Ishikawa (cell line): ENCODE measurements at regions not wholly inside any gene's neighbourhood (a gene's known extent, or its start where the extent isn't known, plus 50 kb on each side); places are given as distances from the start of the nearest gene placed in this dataset.

Experiments
- CEBPB ChIP-seq: IDR thresholded peaks from 2 replicates; pipeline ENCODE4 v1.6.1; 2012
- CREB1 ChIP-seq: IDR thresholded peaks from 2 replicates; pipeline ENCODE4 v1.6.1; 2012; ENCODE audit warnings: low read depth
- EGR1 ChIP-seq: IDR thresholded peaks from 2 replicates; pipeline ENCODE4 v1.6.1; 2012
- EP300 ChIP-seq: IDR thresholded peaks from 2 replicates; pipeline ENCODE4 v1.6.1; 2012; ENCODE audit warnings: borderline replicate concordance
- FOXM1 ChIP-seq: IDR thresholded peaks from 2 replicates; pipeline ENCODE4 v1.6.1; 2012; ENCODE audit warnings: low read depth, borderline replicate concordance
- NFIC ChIP-seq: IDR thresholded peaks from 2 replicates; pipeline ENCODE4 v1.6.1; 2012
- RAD21 ChIP-seq: IDR thresholded peaks from 2 replicates; pipeline ENCODE4 v1.6.1; 2012; ENCODE audit warnings: low read depth
- TAF1 ChIP-seq: IDR thresholded peaks from 2 replicates; pipeline ENCODE4 v1.6.1; 2012; ENCODE audit warnings: low read depth, mild to moderate bottlenecking
- TCF12 ChIP-seq: IDR thresholded peaks from 2 replicates; pipeline ENCODE4 v1.6.1; 2012; ENCODE audit warnings: low read depth
- TEAD4 ChIP-seq: IDR thresholded peaks from 2 replicates; pipeline ENCODE4 v1.6.1; 2012
- YY1 ChIP-seq: IDR thresholded peaks from 2 replicates; pipeline ENCODE4 v1.6.1; 2012; ENCODE audit warnings: low read depth
- ZBTB7A ChIP-seq: IDR thresholded peaks from 2 replicates; pipeline ENCODE4 v1.6.1; 2012; ENCODE audit warnings: low read depth
- TF ChIP-seq, protein P1 (sequence below): IDR thresholded peaks from 2 replicates; pipeline ENCODE4 v1.6.1; 2012
- TF ChIP-seq, protein P2 (sequence below): IDR thresholded peaks from 2 replicates; pipeline ENCODE4 v1.6.1; 2012; ENCODE audit warnings: low read depth, mild to moderate bottlenecking
- TF ChIP-seq, protein P3 (sequence below): IDR thresholded peaks from 2 replicates; pipeline ENCODE4 v1.6.1; 2012

- TF ChIP-seq TEAD4 = no peak
- no peak for TF ChIP-seq EGR1
- TF ChIP-seq CEBPB = no peak
- TF ChIP-seq CREB1 = no peak
- TF ChIP-seq NFIC = no peak
- no peak for TF ChIP-seq YY1
- no peak for TF ChIP-seq EP300
- no peak for TF ChIP-seq TAF1
- no peak for TF ChIP-seq ZBTB7A
- no peak for TF ChIP-seq RAD21
- TF ChIP-seq, protein P1, sequence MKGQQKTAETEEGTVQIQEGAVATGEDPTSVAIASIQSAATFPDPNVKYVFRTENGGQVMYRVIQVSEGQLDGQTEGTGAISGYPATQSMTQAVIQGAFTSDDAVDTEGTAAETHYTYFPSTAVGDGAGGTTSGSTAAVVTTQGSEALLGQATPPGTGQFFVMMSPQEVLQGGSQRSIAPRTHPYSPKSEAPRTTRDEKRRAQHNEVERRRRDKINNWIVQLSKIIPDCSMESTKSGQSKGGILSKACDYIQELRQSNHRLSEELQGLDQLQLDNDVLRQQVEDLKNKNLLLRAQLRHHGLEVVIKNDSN = no peak
- TF ChIP-seq FOXM1 = no peak
Observed at GRCh38 chr14:58965601-58966000, 222.9 kb upstream of the DAAM1 start.

GRCh38 chr14:58966997-58967396, 221.5 kb upstream of the DAAM1 start:
- TF ChIP-seq RAD21 = no peak
- TF ChIP-seq, protein P2, sequence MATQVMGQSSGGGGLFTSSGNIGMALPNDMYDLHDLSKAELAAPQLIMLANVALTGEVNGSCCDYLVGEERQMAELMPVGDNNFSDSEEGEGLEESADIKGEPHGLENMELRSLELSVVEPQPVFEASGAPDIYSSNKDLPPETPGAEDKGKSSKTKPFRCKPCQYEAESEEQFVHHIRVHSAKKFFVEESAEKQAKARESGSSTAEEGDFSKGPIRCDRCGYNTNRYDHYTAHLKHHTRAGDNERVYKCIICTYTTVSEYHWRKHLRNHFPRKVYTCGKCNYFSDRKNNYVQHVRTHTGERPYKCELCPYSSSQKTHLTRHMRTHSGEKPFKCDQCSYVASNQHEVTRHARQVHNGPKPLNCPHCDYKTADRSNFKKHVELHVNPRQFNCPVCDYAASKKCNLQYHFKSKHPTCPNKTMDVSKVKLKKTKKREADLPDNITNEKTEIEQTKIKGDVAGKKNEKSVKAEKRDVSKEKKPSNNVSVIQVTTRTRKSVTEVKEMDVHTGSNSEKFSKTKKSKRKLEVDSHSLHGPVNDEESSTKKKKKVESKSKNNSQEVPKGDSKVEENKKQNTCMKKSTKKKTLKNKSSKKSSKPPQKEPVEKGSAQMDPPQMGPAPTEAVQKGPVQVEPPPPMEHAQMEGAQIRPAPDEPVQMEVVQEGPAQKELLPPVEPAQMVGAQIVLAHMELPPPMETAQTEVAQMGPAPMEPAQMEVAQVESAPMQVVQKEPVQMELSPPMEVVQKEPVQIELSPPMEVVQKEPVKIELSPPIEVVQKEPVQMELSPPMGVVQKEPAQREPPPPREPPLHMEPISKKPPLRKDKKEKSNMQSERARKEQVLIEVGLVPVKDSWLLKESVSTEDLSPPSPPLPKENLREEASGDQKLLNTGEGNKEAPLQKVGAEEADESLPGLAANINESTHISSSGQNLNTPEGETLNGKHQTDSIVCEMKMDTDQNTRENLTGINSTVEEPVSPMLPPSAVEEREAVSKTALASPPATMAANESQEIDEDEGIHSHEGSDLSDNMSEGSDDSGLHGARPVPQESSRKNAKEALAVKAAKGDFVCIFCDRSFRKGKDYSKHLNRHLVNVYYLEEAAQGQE = no peak
- TF ChIP-seq NFIC = no peak
- TF ChIP-seq FOXM1 = no peak
- TF ChIP-seq CREB1 = no peak

DNA sequence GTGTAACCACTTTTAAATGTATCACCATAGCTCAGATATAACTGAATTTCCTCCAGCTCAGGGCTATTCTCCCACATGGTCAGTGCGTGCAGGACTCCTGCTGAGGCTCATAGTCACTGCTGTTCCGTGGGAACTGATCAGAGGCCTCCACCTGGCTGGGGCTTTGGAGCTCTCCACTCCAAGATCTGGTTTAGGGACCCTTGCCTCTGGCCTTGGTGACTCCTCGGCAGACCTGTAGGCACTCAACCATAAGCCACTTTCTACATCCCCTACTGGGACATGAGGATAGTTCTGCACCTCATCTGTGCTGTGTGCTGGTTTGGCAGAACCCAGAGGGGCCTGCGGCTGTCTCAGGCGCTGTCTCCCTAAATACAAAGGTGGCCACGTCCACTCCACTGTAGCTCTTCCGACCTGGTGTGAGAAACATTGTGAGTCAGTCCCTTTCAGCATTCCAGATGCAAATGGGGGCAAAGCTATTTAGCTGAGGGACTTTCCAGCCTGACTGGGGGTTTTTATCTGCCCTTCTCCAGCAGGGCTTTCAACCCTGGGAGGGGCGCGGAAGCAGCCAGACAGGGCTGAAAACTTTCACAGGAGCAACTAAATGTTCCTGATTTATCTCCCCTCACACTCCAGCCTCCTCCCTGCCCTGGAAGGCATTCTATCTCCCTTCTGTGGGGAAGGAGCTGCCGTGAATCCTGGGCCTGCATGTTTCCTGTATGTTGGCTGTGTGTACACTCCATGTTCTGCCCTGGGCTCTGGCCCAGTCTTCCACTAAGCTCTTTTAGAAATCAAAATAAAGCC, 218.3 kb upstream of the DAAM1 start:
- no peak for TF ChIP-seq CREB1
- TF ChIP-seq TAF1 = no peak
- TF ChIP-seq ZBTB7A = no peak
- no peak for TF ChIP-seq TEAD4
- TF ChIP-seq RAD21 = no peak
- TF ChIP-seq, protein P3, sequence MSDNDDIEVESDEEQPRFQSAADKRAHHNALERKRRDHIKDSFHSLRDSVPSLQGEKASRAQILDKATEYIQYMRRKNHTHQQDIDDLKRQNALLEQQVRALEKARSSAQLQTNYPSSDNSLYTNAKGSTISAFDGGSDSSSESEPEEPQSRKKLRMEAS = no peak
- no peak for TF ChIP-seq YY1

- TF ChIP-seq CREB1 (no peak), ZBTB7A (no peak), NFIC (no peak), YY1 (no peak), EGR1 (no peak), TAF1 (no peak), TEAD4 (no peak), TCF12 (no peak), EP300 (no peak), CEBPB (no peak)
- TF ChIP-seq, protein P2 = no peak
Observed at GRCh38 chr14:58972233-58973017, 216.0 kb upstream of the DAAM1 start.

GRCh38 chr14:58977366-58977765, 211.1 kb upstream of the DAAM1 start:
- TF ChIP-seq, protein P2 = no peak
- TF ChIP-seq YY1 = no peak
- no peak for TF ChIP-seq ZBTB7A
- no peak for TF ChIP-seq NFIC
- no peak for TF ChIP-seq RAD21
- no peak for TF ChIP-seq CEBPB
- TF ChIP-seq TCF12 = no peak
- TF ChIP-seq FOXM1 = no peak
- no peak for TF ChIP-seq TEAD4
- TF ChIP-seq, protein P1 = no peak
- TF ChIP-seq EP300 = no peak
